HEK293T (cell line): ENCODE measurements at regions not wholly inside any gene's neighbourhood (a gene's known extent, or its start where the extent isn't known, plus 50 kb on each side); places are given as distances from the start of the nearest gene placed in this dataset.

Experiments
- ARNT ChIP-seq: fragments of 450-650 bp; IDR thresholded peaks from 2 replicates; pipeline ENCODE4 v1.6.1; 2017; ENCODE audit warnings: mild to moderate bottlenecking
- BHLHE40 ChIP-seq: fragments of 450-650 bp; IDR thresholded peaks from 2 replicates; pipeline ENCODE4 v1.6.1; 2016; ENCODE audit warnings: mild to moderate bottlenecking, moderate library complexity, borderline replicate concordance
- ELF4 ChIP-seq: fragments of 450-650 bp; IDR thresholded peaks from 2 replicates; pipeline ENCODE4 v1.6.1; 2017; ENCODE audit warnings: antibody characterized with exemption
- FOXA1 ChIP-seq: fragments of 450-650 bp; IDR thresholded peaks from 2 replicates; pipeline ENCODE4 v1.6.1; 2016; ENCODE audit warnings: mild to moderate bottlenecking
- FOXK2 ChIP-seq: fragments of 450-650 bp; IDR thresholded peaks from 2 replicates; pipeline ENCODE4 v1.6.1; 2016; ENCODE audit warnings: mild to moderate bottlenecking
- FOXM1 ChIP-seq: fragments of 450-650 bp; IDR thresholded peaks from 2 replicates; pipeline ENCODE4 v1.6.1; 2017; ENCODE audit warnings: mild to moderate bottlenecking, borderline replicate concordance
- HDGF ChIP-seq: fragments of 450-650 bp; IDR thresholded peaks from 2 replicates; pipeline ENCODE4 v1.6.1; 2017; ENCODE audit warnings: antibody characterized with exemption, borderline replicate concordance
- L3MBTL2 ChIP-seq: fragments of 450-650 bp; conservative IDR thresholded peaks from 2 replicates; pipeline ENCODE4 v1.6.1; 2016; ENCODE audit warnings: mild to moderate bottlenecking
- NFRKB ChIP-seq: fragments of 450-650 bp; IDR thresholded peaks from 2 replicates; pipeline ENCODE4 v1.6.1; 2016; ENCODE audit warnings: mild to moderate bottlenecking, moderate library complexity
- SP1 ChIP-seq: fragments of 450-650 bp; IDR thresholded peaks from 2 replicates; pipeline ENCODE4 v1.6.1; 2017
- SUZ12 ChIP-seq: fragments of 450-650 bp; IDR thresholded peaks from 2 replicates; pipeline ENCODE4 v1.6.1; 2016; ENCODE audit warnings: mild to moderate bottlenecking
- TARDBP ChIP-seq: fragments of 450-650 bp; IDR thresholded peaks from 2 replicates; pipeline ENCODE4 v1.6.1; 2016
- ZNF384 ChIP-seq: fragments of 450-650 bp; IDR thresholded peaks from 2 replicates; pipeline ENCODE4 v1.6.1; 2016
- TF ChIP-seq, protein P1 (sequence below): fragments of 450-650 bp; IDR thresholded peaks from 2 replicates; pipeline ENCODE4 v1.6.1; 2016

DNA sequence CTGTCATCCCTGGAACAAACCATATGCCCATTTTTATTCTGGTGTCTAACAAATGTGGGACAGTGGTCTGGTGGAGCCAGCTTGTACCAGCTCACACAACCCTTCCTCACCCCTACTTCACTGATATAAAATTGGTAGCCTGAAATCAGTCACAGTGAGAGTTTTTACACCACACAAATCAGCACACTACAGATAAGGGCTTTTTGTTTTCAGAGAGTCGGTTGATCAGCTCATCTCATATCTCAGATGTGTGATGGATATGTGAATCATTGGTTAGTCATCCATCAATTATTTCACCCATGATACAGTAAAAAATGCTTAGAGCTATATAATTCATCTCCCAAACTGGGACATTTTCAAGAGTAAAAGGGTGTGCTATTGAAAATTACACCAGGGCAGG lies 529.2 kb downstream of the EBF1 start:
- TF ChIP-seq FOXM1 (no peak), FOXK2 (no peak), TARDBP (no peak), ELF4 (no peak), BHLHE40 (no peak), ZNF384 (no peak), FOXA1 (no peak), L3MBTL2 (no peak), SP1 (no peak), HDGF (no peak), ARNT (no peak), SUZ12 (no peak), NFRKB (no peak)
- TF ChIP-seq, protein P1, sequence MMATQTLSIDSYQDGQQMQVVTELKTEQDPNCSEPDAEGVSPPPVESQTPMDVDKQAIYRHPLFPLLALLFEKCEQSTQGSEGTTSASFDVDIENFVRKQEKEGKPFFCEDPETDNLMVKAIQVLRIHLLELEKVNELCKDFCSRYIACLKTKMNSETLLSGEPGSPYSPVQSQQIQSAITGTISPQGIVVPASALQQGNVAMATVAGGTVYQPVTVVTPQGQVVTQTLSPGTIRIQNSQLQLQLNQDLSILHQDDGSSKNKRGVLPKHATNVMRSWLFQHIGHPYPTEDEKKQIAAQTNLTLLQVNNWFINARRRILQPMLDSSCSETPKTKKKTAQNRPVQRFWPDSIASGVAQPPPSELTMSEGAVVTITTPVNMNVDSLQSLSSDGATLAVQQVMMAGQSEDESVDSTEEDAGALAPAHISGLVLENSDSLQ: no peak
